H1 (cell line): ENCODE measurements at regions not wholly inside any gene's neighbourhood (a gene's known extent, or its start where the extent isn't known, plus 50 kb on each side); places are given as distances from the start of the nearest gene placed in this dataset.

Experiments used
- ASH2L ChIP-seq: fragments of 200-600, 300-600 bp; sonication (generic); IDR thresholded peaks from one replicate; pipeline ENCODE4 v1.7.1; 2017; ENCODE audit warnings: low read length
- ATF3 ChIP-seq: IDR thresholded peaks from 2 replicates; pipeline ENCODE4 v1.6.1; 2011; ENCODE audit warnings: low read depth, mild to moderate bottlenecking, low read length; ENCODE audit not compliant: insufficient read depth
- CTCF ChIP-seq, 3 experiments: IDR thresholded peaks; 1 replicate in 2 of 3; 2 replicates in 1 of 3; pipeline versions ENCODE4 v1.5.1 to v1.6.1; 2011; ENCODE audit warnings: low read length in 3 of 3, mild to moderate bottlenecking in 3 of 3, inconsistent platforms in 2 of 3, low read depth in 1 of 3, moderate library complexity in 1 of 3; ENCODE audit not compliant: insufficient read depth in 1 of 3; ENCODE audit errors: control extremely low read depth in 1 of 3
- EP300 ChIP-seq, 2 experiments: IDR thresholded peaks; 1 replicate in 1 of 2; 2 replicates in 1 of 2; pipeline ENCODE4 v1.6.1; 2011 to 2012; ENCODE audit warnings: low read depth in 2 of 2, low read length in 2 of 2, mild to moderate bottlenecking in 2 of 2, borderline replicate concordance in 1 of 2, inconsistent platforms in 1 of 2, moderate library complexity in 1 of 2
- EZH2 ChIP-seq: fragments of 200-600 bp; sonication (generic); IDR thresholded peaks from 2 replicates; pipeline ENCODE4 v1.7.1; 2012; ENCODE audit warnings: low read depth, mild to moderate bottlenecking, moderate library complexity, low read length, inconsistent platforms; ENCODE audit not compliant: severe bottlenecking
- HDAC2 ChIP-seq, 2 experiments: fragments of 300-600 bp in 1 of 2; sonication (generic) in 1 of 2; IDR thresholded peaks; 2 replicates each; pipeline ENCODE4 v1.6.1; 2011 to 2012; ENCODE audit warnings: low read depth in 2 of 2, low read length in 2 of 2, mild to moderate bottlenecking in 2 of 2, moderate library complexity in 2 of 2, borderline replicate concordance in 1 of 2, inconsistent platforms in 1 of 2
- KDM1A ChIP-seq: fragments of 200-600, 300-600 bp; sonication (generic); IDR thresholded peaks from 2 replicates; pipeline ENCODE4 v1.7.1; 2016; ENCODE audit warnings: mild to moderate bottlenecking, low read length, borderline replicate concordance
- MAX ChIP-seq: IDR thresholded peaks from 2 replicates; pipeline ENCODE4 v1.6.1; 2012; ENCODE audit warnings: inconsistent platforms
- POLR2AphosphoS5 ChIP-seq: IDR thresholded peaks from 2 replicates; pipeline ENCODE4 v1.6.1; 2011; ENCODE audit warnings: low read depth, low read length
- RAD21 ChIP-seq, 2 experiments: IDR thresholded peaks in 1 of 2; conservative IDR thresholded peaks in 1 of 2; 2 replicates each; pipeline ENCODE4 v1.6.1; 2011; ENCODE audit warnings: low read depth in 2 of 2, low read length in 2 of 2, improper control_type of control experiment in 1 of 2, inconsistent platforms in 1 of 2, mild to moderate bottlenecking in 1 of 2, moderate library complexity in 1 of 2
- TEAD4 ChIP-seq: IDR thresholded peaks from 2 replicates; pipeline ENCODE4 v1.6.1; 2012; ENCODE audit warnings: low read depth, low read length, inconsistent platforms, mixed read lengths

DNA sequence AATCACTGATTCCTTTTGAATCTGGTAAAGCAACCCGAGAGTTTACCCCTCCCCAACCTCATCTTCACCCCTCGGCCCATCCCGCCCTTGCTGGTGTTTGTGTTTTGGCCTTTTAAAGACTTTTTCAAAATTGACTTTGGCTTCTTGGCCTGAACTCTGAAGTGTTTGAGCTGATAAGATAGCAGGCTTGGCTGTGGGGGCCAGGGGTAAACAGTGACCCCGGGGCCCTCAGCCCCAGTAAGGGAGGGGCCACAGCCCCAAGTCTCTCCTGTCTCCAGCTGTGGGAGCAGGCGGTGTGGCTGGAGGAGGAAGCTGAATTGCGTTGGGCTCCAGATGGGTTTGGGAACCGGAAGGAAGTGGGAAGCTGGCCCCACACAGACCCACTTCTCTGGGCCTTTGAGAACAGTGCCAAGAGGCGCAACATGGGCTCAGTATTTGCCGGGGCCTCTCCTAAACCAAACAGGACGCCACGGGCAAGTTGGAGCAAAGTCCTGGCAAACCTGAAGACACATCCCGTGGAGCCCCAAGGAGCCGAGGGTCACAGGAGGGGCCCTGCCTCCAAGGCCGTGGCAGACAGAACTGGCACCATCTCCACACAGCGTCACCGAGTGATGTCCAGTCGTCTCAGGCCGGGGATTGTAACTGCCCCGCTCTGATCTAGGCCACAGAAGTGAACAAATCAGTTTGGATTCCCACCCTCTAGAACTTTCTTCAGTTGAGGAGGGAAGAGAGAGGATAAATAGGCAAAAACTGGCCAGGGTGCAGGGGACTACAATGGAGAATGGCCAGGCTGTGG lies 54.3 kb upstream of the PTPN1 start:
- TF ChIP-seq ASH2L, result no peak
- TF ChIP-seq RAD21 (IDR thresholded peaks at IDR 0.05 in 1 of 2, conservative IDR thresholded peaks at IDR 0.05 in 1 of 2; ENCODE audit: low read depth in 2 of 2, low read length in 2 of 2), result no peak
- TF ChIP-seq EP300 (IDR thresholded peaks at IDR 0.05; ENCODE audit: borderline replicate concordance in 1 of 2, low read depth in 2 of 2, low read length in 2 of 2), result no peak
- no peak for TF ChIP-seq CTCF (IDR thresholded peaks at IDR 0.05; ENCODE audit: control extremely low read depth in 1 of 3, insufficient read depth in 1 of 3, low read depth in 1 of 3, low read length in 3 of 3)
- no peak for TF ChIP-seq HDAC2 (IDR thresholded peaks at IDR 0.05; ENCODE audit: borderline replicate concordance in 1 of 2, low read depth in 2 of 2, low read length in 2 of 2)
- no peak for TF ChIP-seq KDM1A
- no peak for TF ChIP-seq TEAD4
- no peak for TF ChIP-seq ATF3
- TF ChIP-seq POLR2AphosphoS5, result no peak
- TF ChIP-seq MAX, result no peak
- TF ChIP-seq EZH2, result no peak
